H1 (cell line): ENCODE measurements at regions not wholly inside any gene's neighbourhood (a gene's known extent, or its start where the extent isn't known, plus 50 kb on each side); places are given as distances from the start of the nearest gene placed in this dataset.

Source experiments
- CTCF ChIA-PET: fragments of 300-600 bp; sonication (Branson Sonifier 250); formaldehyde crosslinking; loops from one replicate; lab custom pipeline; 2021; ENCODE audit not compliant: partially characterized antibody; lab: Charles Lee
- POLR2A ChIA-PET: fragments of 300-600 bp; sonication (Branson Sonifier 250); formaldehyde crosslinking; loops from one replicate; lab custom pipeline; 2021; ENCODE audit warnings: inconsistent platforms; ENCODE audit not compliant: partially characterized antibody; lab: Charles Lee
- DNase-seq, 2 experiments: peaks; one replicate each; pipeline versions ENCODE4 v3.0.0 to v3.0.0-alpha.2; 2010 to 2022; ENCODE audit warnings: low spot score in 2 of 2, low read depth in 1 of 2, mixed read lengths in 1 of 2
- FAIRE-seq: peaks from 2 replicates; lab custom pipeline; 2011; peaks lifted over from hg19 to GRCh38; lab: Jason Lieb, UNC
- H2AFZ ChIP-seq: 2 replicates; pipeline ENCODE4 v1.8.1; 2012; ENCODE audit warnings: low read length, inconsistent platforms
- H2AK5ac ChIP-seq: 2 replicates; pipeline ENCODE4 v1.6.1; 2013; ENCODE audit warnings: low read depth, low read length
- H2BK120ac ChIP-seq: replicated peaks from 2 replicates; pipeline ENCODE3; 2013; ENCODE audit warnings: low read depth, low read length, inconsistent platforms
- H2BK12ac ChIP-seq: 2 replicates; pipeline ENCODE4 v1.6.1; 2013; ENCODE audit warnings: low read depth, low read length
- H2BK15ac ChIP-seq: 2 replicates; pipeline ENCODE4 v1.6.1; 2013; ENCODE audit warnings: low read length
- H2BK20ac ChIP-seq: 2 replicates; pipeline ENCODE4 v1.6.1; 2013; ENCODE audit warnings: low read length
- H2BK5ac ChIP-seq: 2 replicates; pipeline ENCODE4 v1.6.1; 2013; ENCODE audit warnings: low read depth, low read length
- H3K14ac ChIP-seq: 2 replicates; pipeline ENCODE4 v1.6.1; 2013; ENCODE audit warnings: inconsistent platforms; ENCODE audit not compliant: insufficient read length
- H3K18ac ChIP-seq: 2 replicates; pipeline ENCODE4 v1.6.1; 2013; ENCODE audit warnings: low read length; ENCODE audit errors: extremely low read depth
- H3K23ac ChIP-seq: 2 replicates; pipeline ENCODE4 v1.6.1; 2013; ENCODE audit warnings: inconsistent platforms; ENCODE audit not compliant: insufficient read length
- H3K23me2 ChIP-seq: 2 replicates; pipeline ENCODE4 v1.6.1; 2013; ENCODE audit warnings: low read depth, low read length
- H3K27ac ChIP-seq: 2 replicates; pipeline ENCODE4 v1.6.1; 2011; ENCODE audit warnings: low read depth, low read length, inconsistent platforms
- H3K27me3 ChIP-seq, 4 experiments: replicated peaks in 1 of 4; 1 replicate in 1 of 4; 2 replicates in 3 of 4; pipeline versions ENCODE4 v1.6.1 to v1.8.1; 2011 to 2013; ENCODE audit warnings: low read length in 3 of 4, mild to moderate bottlenecking in 3 of 4, inconsistent platforms in 2 of 4, mixed read lengths in 2 of 4, moderate library complexity in 1 of 4; ENCODE audit not compliant: control insufficient read depth in 3 of 4, insufficient read depth in 3 of 4; ENCODE audit errors: extremely low read depth in 1 of 4
- H3K36me3 ChIP-seq, 4 experiments: 2 replicates each; pipeline versions ENCODE4 v1.6.1 to v1.8.1; 2011 to 2013; ENCODE audit warnings: mild to moderate bottlenecking in 4 of 4, low read length in 3 of 4, moderate library complexity in 2 of 4, control low read depth in 1 of 4, inconsistent platforms in 1 of 4; ENCODE audit not compliant: insufficient read depth in 4 of 4, control insufficient read depth in 2 of 4
- H3K4ac ChIP-seq: replicated peaks from 2 replicates; pipeline ENCODE3; 2013; ENCODE audit warnings: low read length, low read depth, mixed read lengths, inconsistent platforms; ENCODE audit not compliant: insufficient read length
- H3K4me1 ChIP-seq, 4 experiments: replicated peaks in 1 of 4; 1 replicate in 1 of 4; 2 replicates in 3 of 4; pipeline versions ENCODE4 v1.6.1 to v1.8.1; 2011 to 2013; ENCODE audit warnings: low read length in 3 of 4, inconsistent platforms in 2 of 4, mixed read lengths in 1 of 4; ENCODE audit not compliant: insufficient read depth in 4 of 4, control insufficient read depth in 3 of 4
- H3K4me2 ChIP-seq, 2 experiments: 2 replicates each; pipeline versions ENCODE4 v1.6.1 to v1.8.1; 2011 to 2013; ENCODE audit warnings: low read depth in 2 of 2, low read length in 2 of 2, control low read depth in 1 of 2, inconsistent platforms in 1 of 2, mild to moderate bottlenecking in 1 of 2; ENCODE audit not compliant: insufficient read depth in 1 of 2
- H3K4me3 ChIP-seq, 4 experiments: fragments of 200-600, 300-600 bp in 1 of 4; sonication (generic), shearing (Covaris generic), sonication (Bioruptor Twin) in 1 of 4; 2 replicates each; pipeline versions ENCODE4 v1.5.1 to v1.8.1; 2011 to 2016; ENCODE audit warnings: low read length in 4 of 4, low read depth in 3 of 4, control low read depth in 2 of 4, inconsistent platforms in 2 of 4, mild to moderate bottlenecking in 2 of 4, mixed read lengths in 1 of 4, moderate library complexity in 1 of 4; ENCODE audit not compliant: insufficient read depth in 2 of 4; ENCODE audit errors: extremely low read depth in 1 of 4
- H3K56ac ChIP-seq: replicated peaks from 2 replicates; pipeline ENCODE3; 2013; ENCODE audit warnings: low read depth, mild to moderate bottlenecking, mixed read lengths, low read length, inconsistent platforms; ENCODE audit not compliant: insufficient read length
- H3K79me1 ChIP-seq: 2 replicates; pipeline ENCODE4 v1.6.1; 2013; ENCODE audit warnings: low read depth, low read length, control low read depth
- H3K79me2 ChIP-seq, 2 experiments: 2 replicates each; pipeline versions ENCODE4 v1.6.1 to v1.8.1; 2012 to 2013; ENCODE audit warnings: low read length in 2 of 2, mild to moderate bottlenecking in 2 of 2, inconsistent platforms in 1 of 2; ENCODE audit not compliant: insufficient read depth in 2 of 2, control insufficient read depth in 1 of 2
- H3K9ac ChIP-seq, 4 experiments: replicated peaks in 1 of 4; 1 replicate in 1 of 4; 2 replicates in 3 of 4; pipeline versions ENCODE4 v1.6.1 to v1.8.1; 2011 to 2013; ENCODE audit warnings: low read depth in 3 of 4, low read length in 3 of 4, control low read depth in 2 of 4, mild to moderate bottlenecking in 2 of 4, moderate library complexity in 2 of 4, inconsistent platforms in 1 of 4; ENCODE audit errors: extremely low read depth in 1 of 4
- H3K9me3 ChIP-seq, 2 experiments: 2 replicates each; pipeline versions ENCODE4 v1.6.1 to v1.8.1; 2012 to 2013; ENCODE audit warnings: mild to moderate bottlenecking in 2 of 2, moderate library complexity in 2 of 2, control low read depth in 1 of 2, inconsistent platforms in 1 of 2, low read depth in 1 of 2, low read length in 1 of 2, mixed read lengths in 1 of 2; ENCODE audit not compliant: insufficient read depth in 2 of 2
- H4K20me1 ChIP-seq, 2 experiments: replicated peaks in 1 of 2; 2 replicates each; pipeline versions ENCODE3 to v1.8.1; 2011 to 2013; ENCODE audit warnings: inconsistent platforms in 2 of 2, low read length in 2 of 2, mild to moderate bottlenecking in 1 of 2; ENCODE audit not compliant: insufficient read depth in 2 of 2, control insufficient read depth in 1 of 2
- H4K5ac ChIP-seq: 2 replicates; pipeline ENCODE4 v1.6.1; 2013; ENCODE audit warnings: low read length, low read depth, mixed read lengths, inconsistent platforms; ENCODE audit not compliant: insufficient read length
- H4K8ac ChIP-seq: 2 replicates; pipeline ENCODE4 v1.8.0; 2013; ENCODE audit warnings: mild to moderate bottlenecking, moderate library complexity, low read length, inconsistent platforms; ENCODE audit not compliant: insufficient read depth; ENCODE audit errors: extremely low read depth
- H4K91ac ChIP-seq: replicated peaks from 2 replicates; pipeline ENCODE3; 2013; ENCODE audit warnings: low read length, mixed read lengths, inconsistent platforms; ENCODE audit not compliant: insufficient read length
- ATF2 ChIP-seq: IDR thresholded peaks from 2 replicates; pipeline ENCODE4 v1.6.1; 2012; ENCODE audit warnings: low read length, inconsistent platforms
- BCL11A ChIP-seq, 2 experiments: IDR thresholded peaks; one replicate each; pipeline ENCODE4 v1.6.1; 2011; ENCODE audit warnings: low read depth in 2 of 2, low read length in 2 of 2, mild to moderate bottlenecking in 2 of 2
- BRCA1 ChIP-seq: IDR thresholded peaks from 2 replicates; pipeline ENCODE4 v1.6.1; 2012; ENCODE audit warnings: low read depth, low read length, improper control_type of control experiment
- CREB1 ChIP-seq: IDR thresholded peaks from 2 replicates; pipeline ENCODE4 v1.6.1; 2012; ENCODE audit warnings: inconsistent platforms
- EGR1 ChIP-seq: IDR thresholded peaks from 2 replicates; pipeline ENCODE4 v1.6.1; 2011; ENCODE audit warnings: low read depth, low read length, borderline replicate concordance
- FOSL1 ChIP-seq: IDR thresholded peaks from 2 replicates; pipeline ENCODE4 v1.6.1; 2011; ENCODE audit warnings: mild to moderate bottlenecking, low read depth, low read length, moderate library complexity; ENCODE audit not compliant: insufficient read depth
- MAFK ChIP-seq: IDR thresholded peaks from 2 replicates; pipeline ENCODE4 v1.6.1; 2012; ENCODE audit warnings: low read depth, mild to moderate bottlenecking, improper control_type of control experiment, low read length
- MAX ChIP-seq: IDR thresholded peaks from 2 replicates; pipeline ENCODE4 v1.6.1; 2012; ENCODE audit warnings: inconsistent platforms
- NANOG ChIP-seq: IDR thresholded peaks from 2 replicates; pipeline ENCODE4 v1.6.1; 2011; ENCODE audit warnings: low read length, low read depth, mild to moderate bottlenecking, inconsistent platforms; ENCODE audit not compliant: insufficient read depth, poor library complexity, severe bottlenecking
- POLR2A ChIP-seq, 2 experiments: IDR thresholded peaks; 1 replicate in 1 of 2; 2 replicates in 1 of 2; pipeline ENCODE4 v1.6.1; 2011; ENCODE audit warnings: low read depth in 2 of 2, low read length in 2 of 2, mild to moderate bottlenecking in 2 of 2; ENCODE audit errors: control extremely low read depth in 1 of 2
- POLR2AphosphoS5 ChIP-seq: IDR thresholded peaks from 2 replicates; pipeline ENCODE4 v1.6.1; 2011; ENCODE audit warnings: low read depth, low read length
- SIN3A ChIP-seq, 2 experiments: IDR thresholded peaks in 1 of 2; conservative IDR thresholded peaks in 1 of 2; 2 replicates each; pipeline ENCODE4 v1.6.1; 2011 to 2012; ENCODE audit warnings: low read length in 2 of 2, improper control_type of control experiment in 1 of 2, low read depth in 1 of 2, mild to moderate bottlenecking in 1 of 2
- SP4 ChIP-seq: IDR thresholded peaks from 2 replicates; pipeline ENCODE4 v1.6.1; 2012; ENCODE audit warnings: low read length, inconsistent platforms
- TAF1 ChIP-seq: IDR thresholded peaks from 2 replicates; pipeline ENCODE4 v1.6.1; 2011; ENCODE audit warnings: mild to moderate bottlenecking, low read depth, low read length
- TCF12 ChIP-seq: IDR thresholded peaks from 2 replicates; pipeline ENCODE4 v1.6.1; 2011; ENCODE audit warnings: low read depth, mild to moderate bottlenecking, low read length

GRCh38 chr13:62088165-62088564, 672.5 kb upstream of the PCDH20 start:
- CTCF ChIA-PET = interaction anchor here (2.1 kb wide), 1 partner anchor 18 kb away, joined by 4 read pairs; no protein-coding TSS in a partner anchor
- FAIRE-seq = no peak
- H3K27ac ChIP-seq = no peak overlapping the region

More at GRCh38 chr13:62088165-62088564, 672.5 kb upstream of the PCDH20 start:
- no peak for DNase-seq
- H3K14ac ChIP-seq = no peak overlapping the region
- no peak overlapping the region for H4K8ac ChIP-seq
- no peaks in the 10 kb centered on the region for H3K79me1 ChIP-seq
- H3K4ac ChIP-seq = no peak overlapping the region
- POLR2A ChIA-PET = no interaction called here
- no peak overlapping the region for H2BK12ac ChIP-seq
- H2AK5ac ChIP-seq = no peak overlapping the region
- H3K4me3 ChIP-seq = no peak overlapping the region
- no peak overlapping the region for H4K91ac ChIP-seq
- H4K5ac ChIP-seq = no peak overlapping the region
- no peak overlapping the region for H3K4me2 ChIP-seq
- H3K9ac ChIP-seq = no peak overlapping the region
- H3K79me2 ChIP-seq = no peaks in the 10 kb centered on the region
- H2BK120ac ChIP-seq = no peak overlapping the region
- H3K9me3 ChIP-seq = no peaks in the 10 kb centered on the region
- H3K18ac ChIP-seq = no peak overlapping the region
- peaks cover 0 to 7% (median 2%) of the 10 kb centered on the region in 4 experiments; a peak in 4 of 7 replicates for H3K4me1 ChIP-seq
- H4K20me1 ChIP-seq = no peaks in the 10 kb centered on the region
- H2BK5ac ChIP-seq = no peak overlapping the region
- no peak overlapping the region for H3K56ac ChIP-seq
- H2AFZ ChIP-seq = no peak overlapping the region
- no peak overlapping the region for H3K23ac ChIP-seq
- H3K27me3 ChIP-seq = no peaks in the 10 kb centered on the region
- no peak overlapping the region for H2BK20ac ChIP-seq
- H3K36me3 ChIP-seq = no peaks in the 10 kb centered on the region
- TF ChIP-seq SP4 (no peak), MAFK (no peak), POLR2AphosphoS5 (no peak), TAF1 (no peak), TCF12 (no peak), POLR2A (IDR thresholded peaks at IDR 0.05; ENCODE audit: control extremely low read depth in 1 of 2, low read depth in 2 of 2, low read length in 2 of 2) (no peak), FOSL1 (no peak), MAX (no peak), BCL11A (IDR thresholded peaks at IDR 0.05; ENCODE audit: low read depth in 2 of 2, low read length in 2 of 2) (no peak), EGR1 (no peak), CREB1 (no peak), ATF2 (no peak), SIN3A (conservative IDR thresholded peaks at IDR 0.05 in 1 of 2, IDR thresholded peaks at IDR 0.05 in 1 of 2; ENCODE audit: low read depth in 1 of 2, low read length in 2 of 2) (no peak), NANOG (no peak), BRCA1 (no peak)
- no peak overlapping the region for H2BK15ac ChIP-seq
- H3K23me2 ChIP-seq = no peaks in the 10 kb centered on the region
